Neuron (in vitro differentiated cells): ENCODE measurements at regions not wholly inside any gene's neighbourhood (a gene's known extent, or its start where the extent isn't known, plus 50 kb on each side); places are given as distances from the start of the nearest gene placed in this dataset.
"Not testable (repeated sequence)": the region's sequence is repeated elsewhere in the genome, so short reads cannot be mapped to it uniquely, and the experiment has no call there.

Source experiments
- H2AFZ ChIP-seq: one replicate; pipeline ENCODE4 v1.6.1; 2013; ENCODE audit warnings: low read depth, mild to moderate bottlenecking, inconsistent platforms, low read length, moderate library complexity
- H3K27me3 ChIP-seq: one replicate; pipeline ENCODE4 v1.6.1; 2013; ENCODE audit warnings: low read length; ENCODE audit not compliant: insufficient read depth
- H3K36me3 ChIP-seq: one replicate; pipeline ENCODE4 v1.6.1; 2013; ENCODE audit warnings: low read length; ENCODE audit not compliant: insufficient read depth
- H3K4me1 ChIP-seq: one replicate; pipeline ENCODE4 v1.6.1; 2013; ENCODE audit warnings: low read length; ENCODE audit not compliant: insufficient read depth
- H3K4me3 ChIP-seq: 2 replicates; pipeline ENCODE4 v1.5.1; 2013; ENCODE audit warnings: mild to moderate bottlenecking, low read length, moderate library complexity
- H3K9me3 ChIP-seq: one replicate; pipeline ENCODE4 v1.6.1; 2013; ENCODE audit warnings: low read length

GRCh38 chr11:126149759-126150625 lies 61.5 kb downstream of the RPUSD4 start:
- Histone ChIP-seq H3K9me3 (peaks cover 28% of the 10 kb centered on the region), H2AFZ (no peak overlapping the region), H3K4me1 (peaks cover 19% of the 10 kb centered on the region), H3K27me3 (peaks cover 74% of the 10 kb centered on the region), H3K36me3 (no peaks in the 10 kb centered on the region), H3K4me3 (no peak overlapping the region)

GRCh38 chr11:126148317-126148716 lies 63.1 kb downstream of the RPUSD4 start:
- no peaks in the 10 kb centered on the region for H3K36me3 ChIP-seq
- no peak overlapping the region for H3K4me3 ChIP-seq
- H2AFZ ChIP-seq: no peak overlapping the region
- H3K4me1 ChIP-seq: peaks cover 19% of the 10 kb centered on the region
- H3K27me3 ChIP-seq: peaks cover 63% of the 10 kb centered on the region
- H3K9me3 ChIP-seq: peaks cover 26% of the 10 kb centered on the region

GRCh38 chr11:126147208-126148111 lies 64.0 kb downstream of the RPUSD4 start:
- H3K27me3 ChIP-seq: peaks cover 60% of the 10 kb centered on the region

GRCh38 chr11:126146454-126147192 lies 64.8 kb downstream of the RPUSD4 start:
- no peak overlapping the region for H2AFZ ChIP-seq
- peaks cover 19% of the 10 kb centered on the region for H3K4me1 ChIP-seq
- no peaks in the 10 kb centered on the region for H3K36me3 ChIP-seq
- H3K9me3 ChIP-seq: peaks cover 20% of the 10 kb centered on the region
- no peak overlapping the region for H3K4me3 ChIP-seq
- peaks cover 56% of the 10 kb centered on the region for H3K27me3 ChIP-seq

More at GRCh38 chr11:126147208-126148111, 64.0 kb downstream of the RPUSD4 start:
- Histone ChIP-seq H3K4me3 (no peak overlapping the region), H3K9me3 (peaks cover 24% of the 10 kb centered on the region), H2AFZ (no peak overlapping the region), H3K4me1 (peaks cover 19% of the 10 kb centered on the region), H3K36me3 (no peaks in the 10 kb centered on the region)

- Histone ChIP-seq H3K9me3 (peaks cover 14% of the 10 kb centered on the region), H3K4me3 (no peak overlapping the region), H2AFZ (no peak overlapping the region), H3K27me3 (peaks cover 56% of the 10 kb centered on the region), H3K4me1 (peaks cover 19% of the 10 kb centered on the region), H3K36me3 (no peaks in the 10 kb centered on the region)
These were observed 65.5 kb downstream of the RPUSD4 start for GRCh38 chr11:126145954-126146353.

GRCh38 chr11:126143491-126143890 lies 68.0 kb downstream of the RPUSD4 start:
- peaks cover 55% of the 10 kb centered on the region for H3K27me3 ChIP-seq

GRCh38 chr11:126140926-126141280 lies 70.5 kb downstream of the RPUSD4 start:
- Histone ChIP-seq H3K9me3 (no peaks in the 10 kb centered on the region), H3K36me3 (no peaks in the 10 kb centered on the region), H3K4me3 (no peak overlapping the region), H3K4me1 (peaks cover 3% of the 10 kb centered on the region), H2AFZ (no peak overlapping the region), H3K27me3 (peaks cover 68% of the 10 kb centered on the region)

More at GRCh38 chr11:126143491-126143890, 68.0 kb downstream of the RPUSD4 start:
- H3K36me3 ChIP-seq, H2AFZ ChIP-seq, H3K4me3 ChIP-seq, H3K9me3 ChIP-seq: not testable (repeated sequence)
- peaks cover 19% of the 10 kb centered on the region for H3K4me1 ChIP-seq

GRCh38 chr11:126140201-126140925 lies 71.1 kb downstream of the RPUSD4 start:
- Histone ChIP-seq H3K9me3 (no peaks in the 10 kb centered on the region), H3K36me3 (no peaks in the 10 kb centered on the region), H3K4me3 (no peak overlapping the region), H2AFZ (no peak overlapping the region), H3K4me1 (no peaks in the 10 kb centered on the region), H3K27me3 (peaks cover 73% of the 10 kb centered on the region)

GRCh38 chr11:126139111-126140091 lies 72.0 kb downstream of the RPUSD4 start:
- Histone ChIP-seq H3K36me3 (no peaks in the 10 kb centered on the region), H3K9me3 (no peaks in the 10 kb centered on the region), H3K4me1 (no peaks in the 10 kb centered on the region), H3K4me3 (no peak overlapping the region), H2AFZ (no peak overlapping the region), H3K27me3 (peaks cover 83% of the 10 kb centered on the region)

GRCh38 chr11:126138636-126139035 lies 72.8 kb downstream of the RPUSD4 start:
- Histone ChIP-seq H3K36me3 (no peaks in the 10 kb centered on the region), H3K9me3 (no peaks in the 10 kb centered on the region), H2AFZ (no peak overlapping the region), H3K4me1 (no peaks in the 10 kb centered on the region), H3K27me3 (peaks cover 85% of the 10 kb centered on the region), H3K4me3 (no peak overlapping the region)

GRCh38 chr11:126137136-126137535 lies 74.3 kb downstream of the RPUSD4 start:
- Histone ChIP-seq H3K4me3 (no peak overlapping the region), H3K36me3 (no peaks in the 10 kb centered on the region), H2AFZ (no peak overlapping the region), H3K27me3 (peaks cover 92% of the 10 kb centered on the region), H3K9me3 (no peaks in the 10 kb centered on the region), H3K4me1 (no peaks in the 10 kb centered on the region)
